IPS-15b (cell line): ENCODE measurements at regions not wholly inside any gene's neighbourhood (a gene's known extent, or its start where the extent isn't known, plus 50 kb on each side); places are given as distances from the start of the nearest gene placed in this dataset.

Experiments
- H3K27me3 ChIP-seq: one replicate; pipeline ENCODE4 v1.6.1; 2013; ENCODE audit warnings: low read length; ENCODE audit not compliant: control insufficient read depth, insufficient read depth
- H3K36me3 ChIP-seq: one replicate; pipeline ENCODE4 v1.6.1; 2013; ENCODE audit warnings: low read length; ENCODE audit not compliant: control insufficient read depth, insufficient read depth
- H3K4me1 ChIP-seq: one replicate; pipeline ENCODE4 v1.6.1; 2013; ENCODE audit warnings: mild to moderate bottlenecking, low read length; ENCODE audit not compliant: control insufficient read depth, insufficient read depth
- H3K4me3 ChIP-seq: one replicate; pipeline ENCODE4 v1.5.1; 2013; ENCODE audit warnings: low read depth, low read length
- H3K9ac ChIP-seq: one replicate; pipeline ENCODE4 v1.6.1; 2013; ENCODE audit warnings: low read depth, mild to moderate bottlenecking, low read length
- H3K9me3 ChIP-seq: one replicate; pipeline ENCODE4 v1.6.1; 2013; ENCODE audit warnings: mild to moderate bottlenecking, low read length; ENCODE audit not compliant: control insufficient read depth, insufficient read depth

- Histone ChIP-seq H3K4me3 (no peak overlapping the region), H3K4me1 (no peaks in the 10 kb centered on the region), H3K9ac (no peak overlapping the region), H3K27me3 (no peaks in the 10 kb centered on the region), H3K9me3 (peaks cover 4% of the 10 kb centered on the region), H3K36me3 (peaks cover 25% of the 10 kb centered on the region)
Measured at GRCh38 chrX:131816551-131817136, 206.5 kb upstream of the STK26 start.

GRCh38 chrX:131818297-131818936 is 204.7 kb upstream of the STK26 start:
- Histone ChIP-seq H3K4me3 (no peak overlapping the region), H3K36me3 (peaks cover 31% of the 10 kb centered on the region), H3K9ac (no peak overlapping the region), H3K9me3 (peaks cover 4% of the 10 kb centered on the region), H3K27me3 (no peaks in the 10 kb centered on the region), H3K4me1 (no peaks in the 10 kb centered on the region)

GRCh38 chrX:131821945-131822622 is 201.0 kb upstream of the STK26 start:
- H3K4me1 ChIP-seq: peaks cover 10% of the 10 kb centered on the region
- no peak overlapping the region for H3K4me3 ChIP-seq
- H3K36me3 ChIP-seq: peaks cover 23% of the 10 kb centered on the region
- no peak overlapping the region for H3K9ac ChIP-seq
- H3K9me3 ChIP-seq: no peaks in the 10 kb centered on the region
- H3K27me3 ChIP-seq: no peaks in the 10 kb centered on the region

- Histone ChIP-seq H3K9ac (no peak overlapping the region), H3K9me3 (no peaks in the 10 kb centered on the region), H3K4me1 (peaks cover 16% of the 10 kb centered on the region), H3K27me3 (no peaks in the 10 kb centered on the region), H3K4me3 (no peak overlapping the region), H3K36me3 (peaks cover 7% of the 10 kb centered on the region)
Measured at GRCh38 chrX:131826572-131826971, 196.5 kb upstream of the STK26 start.

GRCh38 chrX:131827935-131828334 is 195.2 kb upstream of the STK26 start:
- Histone ChIP-seq H3K4me3 (peak overlapping the region; percentile 97), H3K4me1 (peaks cover 16% of the 10 kb centered on the region), H3K9me3 (no peaks in the 10 kb centered on the region), H3K9ac (peak overlapping the region; percentile 61), H3K36me3 (no peaks in the 10 kb centered on the region), H3K27me3 (no peaks in the 10 kb centered on the region)

GRCh38 chrX:131828482-131828881 is 194.6 kb upstream of the STK26 start:
- Histone ChIP-seq H3K9me3 (no peaks in the 10 kb centered on the region), H3K27me3 (no peaks in the 10 kb centered on the region), H3K4me3 (peak overlapping the region; percentile 97), H3K9ac (peak overlapping the region; percentile 26), H3K36me3 (no peaks in the 10 kb centered on the region), H3K4me1 (peaks cover 16% of the 10 kb centered on the region)

GRCh38 chrX:131830400-131831184 is 192.5 kb upstream of the STK26 start:
- Histone ChIP-seq H3K9me3 (no peaks in the 10 kb centered on the region), H3K36me3 (no peaks in the 10 kb centered on the region), H3K4me1 (peaks cover 16% of the 10 kb centered on the region), H3K27me3 (no peaks in the 10 kb centered on the region), H3K4me3 (peak overlapping the region; percentile 97), H3K9ac (peak overlapping the region; percentile 98)

GRCh38 chrX:131831185-131831520 is 191.9 kb upstream of the STK26 start:
- no peaks in the 10 kb centered on the region for H3K36me3 ChIP-seq
- peak overlapping the region; percentile 97 for H3K4me3 ChIP-seq
- H3K9ac ChIP-seq: peak overlapping the region; percentile 94
- H3K4me1 ChIP-seq: peaks cover 16% of the 10 kb centered on the region
- H3K9me3 ChIP-seq: no peaks in the 10 kb centered on the region
- H3K27me3 ChIP-seq: no peaks in the 10 kb centered on the region

- no peaks in the 10 kb centered on the region for H3K4me1 ChIP-seq
- H3K4me3 ChIP-seq: no peak overlapping the region
- H3K36me3 ChIP-seq: no peaks in the 10 kb centered on the region
- H3K27me3 ChIP-seq: no peaks in the 10 kb centered on the region
- no peak overlapping the region for H3K9ac ChIP-seq
- H3K9me3 ChIP-seq: no peaks in the 10 kb centered on the region
Measured at GRCh38 chrX:131836161-131836560, 186.9 kb upstream of the STK26 start.

- Histone ChIP-seq H3K4me1 (peaks cover 3% of the 10 kb centered on the region), H3K36me3 (no peaks in the 10 kb centered on the region), H3K4me3 (no peak overlapping the region), H3K9ac (no peak overlapping the region), H3K9me3 (no peaks in the 10 kb centered on the region), H3K27me3 (no peaks in the 10 kb centered on the region)
Measured at GRCh38 chrX:131837325-131837724, 185.8 kb upstream of the STK26 start.

- no peak overlapping the region for H3K9ac ChIP-seq
- H3K4me1 ChIP-seq: peaks cover 3% of the 10 kb centered on the region
- no peaks in the 10 kb centered on the region for H3K36me3 ChIP-seq
- H3K27me3 ChIP-seq: no peaks in the 10 kb centered on the region
- H3K9me3 ChIP-seq: no peaks in the 10 kb centered on the region
- H3K4me3 ChIP-seq: peak overlapping the region; percentile 16
Measured at GRCh38 chrX:131840799-131841495, 182.2 kb upstream of the STK26 start.
